Spleen (tissue), 11 donors: ENCODE measurements at regions not wholly inside any gene's neighbourhood (a gene's known extent, or its start where the extent isn't known, plus 50 kb on each side); places are given as distances from the start of the nearest gene placed in this dataset.

Experiments used
- DNase-seq: peaks from one replicate; pipeline ENCODE4 v3.0.0-alpha.2; 2020
- H3K27ac ChIP-seq, 8 donors: fragments of 200-600 bp; sonication (generic) in 7 of 8; 1 replicate in 4 of 8; 2 replicates in 4 of 8; pipeline versions ENCODE4 v1.5.0 to v1.8.0; 2016 to 2021; ENCODE audit warnings: inconsistent platforms in 4 of 8, mild to moderate bottlenecking in 4 of 8, moderate library complexity in 1 of 8
- H3K27me3 ChIP-seq, 7 donors: fragments of 200-600 bp; sonication (generic) in 6 of 7; replicated peaks in 1 of 7; 1 replicate in 4 of 7; 2 replicates in 3 of 7; pipeline versions ENCODE4 v1.5.0 to v1.8.0; 2016 to 2021; ENCODE audit warnings: inconsistent platforms in 3 of 7, mild to moderate bottlenecking in 1 of 7
- H3K36me3 ChIP-seq, 6 donors: fragments of 200-600 bp; sonication (generic) in 5 of 6; 1 replicate in 4 of 6; 2 replicates in 2 of 6; pipeline versions ENCODE4 v1.5.0 to v1.8.0; 2016 to 2021; ENCODE audit warnings: inconsistent platforms in 2 of 6
- H3K4me1 ChIP-seq, 6 donors: fragments of 200-600 bp; sonication (generic) in 5 of 6; 1 replicate in 3 of 6; 2 replicates in 3 of 6; pipeline versions ENCODE4 v1.5.0 to v1.8.0; 2016 to 2021; ENCODE audit warnings: inconsistent platforms in 3 of 6
- H3K4me3 ChIP-seq, 8 donors: fragments of 200-600 bp; sonication (generic) in 7 of 8; 1 replicate in 4 of 8; 2 replicates in 4 of 8; pipeline versions ENCODE4 v1.5.0 to v1.8.0; 2016 to 2021; ENCODE audit warnings: inconsistent platforms in 4 of 8, mild to moderate bottlenecking in 4 of 8, moderate library complexity in 2 of 8
- H3K9me3 ChIP-seq, 8 donors: fragments of 200-600 bp; sonication (generic) in 7 of 8; 1 replicate in 4 of 8; 2 replicates in 4 of 8; pipeline versions ENCODE4 v1.5.0 to v1.8.0; 2016 to 2021; ENCODE audit warnings: inconsistent platforms in 4 of 8
- CTCF ChIP-seq, 11 experiments: fragments of 200-600 bp in 7 of 11; fragments of 450-650 bp in 4 of 11; sonication (generic) in 4 of 11; IDR thresholded peaks in 8 of 11; conservative IDR thresholded peaks in 3 of 11; 1 replicate in 7 of 11; 2 replicates in 4 of 11; pipeline versions ENCODE4 v1.4.0 to v1.8.0; 2016 to 2021; ENCODE audit warnings: antibody characterized with exemption in 11 of 11, inconsistent platforms in 4 of 11, mild to moderate bottlenecking in 1 of 11
- POLR2A ChIP-seq, 3 donors: fragments of 450-650 bp; IDR thresholded peaks; one replicate each; pipeline ENCODE4 v1.5.1; 2017; ENCODE audit warnings: antibody characterized with exemption in 3 of 3, mild to moderate bottlenecking in 1 of 3
- POLR2AphosphoS5 ChIP-seq, 3 donors: sonication (generic); formaldehyde crosslinking; IDR thresholded peaks; one replicate each; pipeline ENCODE4 v1.5.1; 2017; ENCODE audit warnings: antibody characterized with exemption in 3 of 3
- WGBS, 5 donors: extraction: QIAGEN DNeasy Blood & Tissue Kit in 3 of 5; methylation state at CpG; one replicate each; pipeline versions ENCODE4 v1.1.5 to v1.1.7; 2013 to 2018; 5-methylcytosine and 5-hydroxymethylcytosine counted together
- intact Hi-C: fragments of 100-400 bp; cut with DNase I; formaldehyde crosslinking; loops from one replicate; pipeline ENCODE4 v1.15.0; 2023; ENCODE audit warnings: low total_unique reads
- donor health status: healthy with polysubstance abuse.
- donor health status: DM: no; HTN: no; CAD: no; lungs with moderate emphysema.
- donor health status: DM: no; HTN: no; CAD: no.
- donor health status: Bipolar disorder and iron deficiency.
- donor health status: healthy.
- donor health status: DM: no; HTN: no; CAD: no.
- donor health status: DM: yes; HTN: yes; CAD: no.

- H3K27ac ChIP-seq: peak overlapping the region in 1 of 8 donors; percentile 45
- H3K36me3 ChIP-seq: no peaks in the 10 kb centered on the region
- H3K9me3 ChIP-seq: no peaks in the 10 kb centered on the region
- intact Hi-C loops: no loop called here
- peaks cover 0 to 28% (median 0%) of the 10 kb centered on the region in 7 donors for H3K27me3 ChIP-seq
- 60 to 72% (median 68%) methylated on average over 6 to 35 of the region's 35 CpGs for WGBS, 5 donors
- peak; percentile 85 for DNase-seq
- TF ChIP-seq POLR2A (IDR thresholded peaks at IDR 0.05): no peak
- TF ChIP-seq POLR2AphosphoS5 (IDR thresholded peaks at IDR 0.05): peak in 1 of 3 donors; percentile 19
- no peak for TF ChIP-seq CTCF (IDR thresholded peaks at IDR 0.05 in 8 of 11, conservative IDR thresholded peaks at IDR 0.05 in 3 of 11)
- H3K4me3 ChIP-seq: peak overlapping the region in 1 of 8 donors; percentile 7
- H3K4me1 ChIP-seq: peaks cover 23 to 71% (median 56%) of the 10 kb centered on the region in 6 donors
Observed at GRCh38 chr12:132433641-132434395, 56.1 kb upstream of the FBRSL1 start.

- Histone ChIP-seq H3K36me3 (no peaks in the 10 kb centered on the region), H3K4me3 (no peak overlapping the region), H3K9me3 (no peaks in the 10 kb centered on the region), H3K27ac (no peak overlapping the region), H3K27me3 (peaks cover 0 to 33% (median 0%) of the 10 kb centered on the region in 7 donors), H3K4me1 (peaks cover 23 to 71% (median 52%) of the 10 kb centered on the region in 6 donors)
- DNase-seq: no peak
- TF ChIP-seq POLR2A (IDR thresholded peaks at IDR 0.05) (no peak), CTCF (IDR thresholded peaks at IDR 0.05 in 8 of 11, conservative IDR thresholded peaks at IDR 0.05 in 3 of 11) (no peak), POLR2AphosphoS5 (IDR thresholded peaks at IDR 0.05) (no peak)
- WGBS, 5 donors: 82 to 91% (median 83%) methylated on average over 31 to 41 of the region's 41 CpGs
- intact Hi-C loops: no loop called here
Observed at GRCh38 chr12:132432721-132433577, 57.0 kb upstream of the FBRSL1 start.

GRCh38 chr12:132432126-132432705 lies 57.7 kb upstream of the FBRSL1 start:
- TF ChIP-seq POLR2AphosphoS5 (IDR thresholded peaks at IDR 0.05) (no peak), POLR2A (IDR thresholded peaks at IDR 0.05) (no peak), CTCF (IDR thresholded peaks at IDR 0.05 in 8 of 11, conservative IDR thresholded peaks at IDR 0.05 in 3 of 11) (no peak)
- H3K4me1 ChIP-seq: peaks cover 19 to 65% (median 45%) of the 10 kb centered on the region in 6 donors
- H3K27ac ChIP-seq: no peak overlapping the region
- H3K36me3 ChIP-seq: no peaks in the 10 kb centered on the region
- intact Hi-C loops: no loop called here
- no peak for DNase-seq
- no peak overlapping the region for H3K4me3 ChIP-seq
- H3K9me3 ChIP-seq: no peaks in the 10 kb centered on the region
- peaks cover 0 to 33% (median 0%) of the 10 kb centered on the region in 7 donors for H3K27me3 ChIP-seq
- WGBS, 5 donors: 90 to 94% (median 93%) methylated on average over 18 of the region's 18 CpGs
